ENCODE measurements at regions not wholly inside any gene's neighbourhood (a gene's known extent, or its start where the extent isn't known, plus 50 kb on each side); places are given as distances from the start of the nearest gene placed in this dataset.

DNA sequence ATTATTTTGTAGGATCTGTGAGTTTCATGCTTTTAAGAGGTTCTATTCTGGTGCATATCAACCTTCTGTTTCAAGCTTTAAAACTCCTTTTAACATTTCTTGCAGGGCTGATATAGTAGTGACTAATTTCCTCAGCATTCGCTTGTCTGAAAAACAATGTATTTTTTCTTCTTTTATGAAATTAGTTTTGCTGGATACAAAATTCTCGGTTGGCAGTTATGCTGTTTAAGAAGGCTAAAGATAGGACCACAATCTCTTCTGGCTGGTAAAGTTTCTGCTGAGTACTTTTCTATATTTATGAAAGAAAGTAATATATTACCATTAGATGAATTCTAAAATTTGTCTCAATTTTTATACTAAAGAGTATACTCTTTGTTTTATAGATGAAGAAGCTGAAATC, 487.8 kb upstream of the SPRY2 start:
- ChIA-PET CTCF (no interaction called here), POLR2A (ENCODE audit: unreplicated experiment) (no interaction called here)
- H3K27me3 ChIP-seq (ENCODE audit: control insufficient read depth, insufficient read depth, low read length): no peaks in the 10 kb centered on the region
- dilution Hi-C loops (cut with HindIII; ENCODE audit: low sequenced_read_pairs, unreplicated experiment) (no loop called here), intact Hi-C loops (cut with micrococcal nuclease) (no loop called here), in situ Hi-C loops (cut with MboI; ENCODE audit: low sequenced_read_pairs) (no loop called here)
- no peak overlapping the region for H3K18ac ChIP-seq (ENCODE audit: low read depth, low read length)
- H3K79me1 ChIP-seq (ENCODE audit: low read depth in 1 of 2, low read length in 2 of 2): no peaks in the 10 kb centered on the region
- no peak overlapping the region for H2AK9ac ChIP-seq (replicated peaks; ENCODE audit: low read depth, low read length, poor library complexity)
- H3K27ac ChIP-seq (ENCODE audit: insufficient read depth, low read length): no peak overlapping the region
- H2BK120ac ChIP-seq (ENCODE audit: low read depth, low read length): no peak overlapping the region
- no CpG with 5 or more reads among the region's 2 CpGs for WGBS, 2 experiments (ENCODE audit: extremely low coverage in 2 of 2, insufficient read length in 1 of 2)
- peaks cover 20% of the 10 kb centered on the region for H3K9me3 ChIP-seq (ENCODE audit: control insufficient read depth, insufficient read depth, low read length)
- no peak overlapping the region for H3K9ac ChIP-seq (ENCODE audit: low read depth, low read length)
- ATAC-seq (ENCODE audit: low read depth) (no peak), DNase-seq (no peak)
- H3K4me2 ChIP-seq (ENCODE audit: low read depth, low read length): no peak overlapping the region
- H3K23ac ChIP-seq (ENCODE audit: low read depth, low read length): no peak overlapping the region
- H3K4me1 ChIP-seq (ENCODE audit: control insufficient read depth, insufficient read depth, low read length): no peaks in the 10 kb centered on the region
- H4K5ac ChIP-seq (ENCODE audit: low read depth, low read length): no peak overlapping the region
- no peak overlapping the region for H4K91ac ChIP-seq (ENCODE audit: insufficient read depth, low read depth, low read length)
- TF ChIP-seq ELK1 (IDR thresholded peaks at IDR 0.05; ENCODE audit: borderline replicate concordance, low read depth, low read length) (no peak), MAFK (IDR thresholded peaks at IDR 0.05; ENCODE audit: low read depth, low read length) (no peak), MXI1 (IDR thresholded peaks at IDR 0.05; ENCODE audit: borderline replicate concordance, low read depth, low read length) (no peak), CHD1 (IDR thresholded peaks at IDR 0.05; ENCODE audit: low read depth, low read length) (no peak), RAD21 (IDR thresholded peaks at IDR 0.05; ENCODE audit: low read length) (no peak)
- H3K4ac ChIP-seq (ENCODE audit: low read depth, low read length): no peak overlapping the region
- no peak overlapping the region for H3K56ac ChIP-seq (ENCODE audit: extremely low read depth, insufficient read depth, low read length)
- no peaks in the 10 kb centered on the region for H4K20me1 ChIP-seq (ENCODE audit: insufficient read depth, low read length)
- H2BK20ac ChIP-seq (ENCODE audit: low read depth, low read length): no peak overlapping the region
- no peaks in the 10 kb centered on the region for H3K9me1 ChIP-seq (ENCODE audit: insufficient read depth, low read length)
- no peaks in the 10 kb centered on the region for H3K36me3 ChIP-seq (ENCODE audit: control insufficient read depth, insufficient read depth, low read length)
- H3K14ac ChIP-seq (replicated peaks; ENCODE audit: low read depth, low read length): no peak overlapping the region
- no peak overlapping the region for H2BK15ac ChIP-seq (ENCODE audit: low read depth, low read length)
- BruUV-seq (replicated peaks): no TSS peak
- H4K8ac ChIP-seq (ENCODE audit: low read depth in 2 of 2, low read length in 2 of 2): no peak overlapping the region
- H3K4me3 ChIP-seq (ENCODE audit: insufficient read depth, low read depth, low read length): no peak overlapping the region
- no peak overlapping the region for H2BK5ac ChIP-seq (ENCODE audit: low read depth, low read length, poor library complexity, severe bottlenecking)
- H2AK5ac ChIP-seq (ENCODE audit: low read depth, low read length): no peak overlapping the region
- H2AFZ ChIP-seq (replicated peaks; ENCODE audit: low read length, poor library complexity): no peak overlapping the region

Data from IMR-90 (cell line).